CD4-positive, alpha-beta T cell (primary cell): ENCODE measurements at regions not wholly inside any gene's neighbourhood (a gene's known extent, or its start where the extent isn't known, plus 50 kb on each side); places are given as distances from the start of the nearest gene placed in this dataset.

Experiments used
- ATAC-seq: fragments of 200-7000 bp; cut with Tn5 transposase; one replicate; pipeline ENCODE4 v1.10.0; 2022; ENCODE audit warnings: mild to moderate bottlenecking; ENCODE audit not compliant: poor library complexity
- CTCF ChIA-PET: fragments of 350-600 bp; sonication (Branson Sonifier 250); formaldehyde crosslinking; loops from one replicate; lab custom pipeline; 2021; ENCODE audit warnings: antibody characterized with exemption, inconsistent platforms; lab: Charles Lee
- POLR2A ChIA-PET: fragments of 350-600 bp; sonication (Branson Sonifier 250); formaldehyde crosslinking; loops from one replicate; lab custom pipeline; 2021; ENCODE audit warnings: antibody characterized with exemption, inconsistent platforms; lab: Charles Lee
- DNase-seq, 14 experiments: peaks; one replicate each; pipeline ENCODE4 v3.0.0-alpha.2; 2013 to 2020; ENCODE audit warnings: mixed read lengths in 2 of 14
- H3K27ac ChIP-seq, 2 donors: one replicate each; pipeline versions ENCODE4 v1.5.1 to v1.7.0; 2013; ENCODE audit warnings: low read length in 2 of 2, low read depth in 1 of 2, mild to moderate bottlenecking in 1 of 2
- H3K27me3 ChIP-seq, 2 experiments: 1 replicate in 1 of 2; 2 replicates in 1 of 2; pipeline versions ENCODE4 v1.6.1 to v1.7.0; 2013; ENCODE audit warnings: low read length in 2 of 2, control low read depth in 1 of 2, mild to moderate bottlenecking in 1 of 2, moderate library complexity in 1 of 2; ENCODE audit not compliant: insufficient read depth in 2 of 2, control insufficient read depth in 1 of 2
- H3K36me3 ChIP-seq: one replicate; pipeline ENCODE4 v1.6.1; 2013; ENCODE audit warnings: low read length, control low read depth; ENCODE audit not compliant: insufficient read depth
- H3K4me1 ChIP-seq: one replicate; pipeline ENCODE4 v1.6.1; 2013; ENCODE audit warnings: low read length, control low read depth; ENCODE audit not compliant: insufficient read depth
- H3K4me3 ChIP-seq: one replicate; pipeline ENCODE4 v1.5.1; 2013; ENCODE audit warnings: mild to moderate bottlenecking, low read length, moderate library complexity
- H3K9me3 ChIP-seq, 2 experiments: 1 replicate in 1 of 2; 2 replicates in 1 of 2; pipeline versions ENCODE4 v1.6.1 to v1.7.0; 2013; ENCODE audit warnings: low read length in 2 of 2, mild to moderate bottlenecking in 2 of 2, control low read depth in 1 of 2, moderate library complexity in 1 of 2; ENCODE audit not compliant: control insufficient read depth in 1 of 2, insufficient read depth in 1 of 2
- H3K27ac Mint-ChIP-seq: one replicate; pipeline ENCODE4 v1.8.0; 2020; ENCODE audit warnings: mixed read lengths
- H3K27me3 Mint-ChIP-seq: one replicate; pipeline ENCODE4 v1.8.0; 2021; ENCODE audit warnings: mixed read lengths
- H3K36me3 Mint-ChIP-seq: one replicate; pipeline ENCODE4 v1.8.0; 2021; ENCODE audit warnings: low read depth, mixed read lengths
- H3K4me1 Mint-ChIP-seq: one replicate; pipeline ENCODE4 v1.8.0; 2021; ENCODE audit warnings: low read depth, mixed read lengths
- H3K4me3 Mint-ChIP-seq: one replicate; pipeline ENCODE4 v1.8.0; 2020; ENCODE audit warnings: mild to moderate bottlenecking, mixed read lengths
- H3K9me3 Mint-ChIP-seq: one replicate; pipeline ENCODE4 v1.8.0; 2020; ENCODE audit warnings: mixed read lengths
- CTCF ChIP-seq: fragments of 200-600 bp; IDR thresholded peaks from one replicate; pipeline ENCODE4 v1.8.0; 2022; ENCODE audit warnings: antibody characterized with exemption, mild to moderate bottlenecking
- intact Hi-C, 2 experiments: fragments of 100-400 bp; cut with DNase I in 1 of 2; cut with micrococcal nuclease in 1 of 2; formaldehyde crosslinking; loops; one replicate each; pipeline versions ENCODE4 v1.15.1 to v1.9.0; 2023 to 2025; cut with DNase I, micrococcal nuclease

GRCh38 chr14:41055589-41055988 is 551.1 kb upstream of the LRFN5 start:
- Histone ChIP-seq H3K27me3 (no peaks in the 10 kb centered on the region), H3K27ac (no peak overlapping the region), H3K4me1 (no peaks in the 10 kb centered on the region), H3K9me3 (no peaks in the 10 kb centered on the region), H3K36me3 (no peaks in the 10 kb centered on the region), H3K4me3 (no peak overlapping the region)
- ChIA-PET POLR2A (no interaction called here), CTCF (no interaction called here)
- no peaks in the 10 kb centered on the region for H3K9me3 Mint-ChIP-seq
- no peak for TF ChIP-seq CTCF
- ATAC-seq (no peak), DNase-seq (no peak)
- H3K27ac Mint-ChIP-seq, result no peak overlapping the region
- no peaks in the 10 kb centered on the region for H3K27me3 Mint-ChIP-seq
- H3K36me3 Mint-ChIP-seq, result no peaks in the 10 kb centered on the region
- intact Hi-C loops, result no loop called here
- H3K4me3 Mint-ChIP-seq, result no peak overlapping the region
- no peaks in the 10 kb centered on the region for H3K4me1 Mint-ChIP-seq

- H3K4me1 ChIP-seq, result no peaks in the 10 kb centered on the region
- Mint-ChIP-seq H3K27me3 (no peaks in the 10 kb centered on the region), H3K27ac (no peak overlapping the region), H3K4me1 (no peaks in the 10 kb centered on the region), H3K9me3 (no peaks in the 10 kb centered on the region), H3K4me3 (no peak overlapping the region), H3K36me3 (no peaks in the 10 kb centered on the region)
- intact Hi-C loops, result loop anchor here in 1 of 2 experiments (1.0 kb wide), 1 partner anchor 24 kb away; no protein-coding TSS in a partner anchor
- no peaks in the 10 kb centered on the region for H3K27me3 ChIP-seq
- no peaks in the 10 kb centered on the region for H3K36me3 ChIP-seq
- H3K9me3 ChIP-seq, result peaks cover 0 to 4% of the 10 kb centered on the region in 2 experiments
- no peak overlapping the region for H3K27ac ChIP-seq
- TF ChIP-seq CTCF, result no peak
- H3K4me3 ChIP-seq, result no peak overlapping the region
- ChIA-PET CTCF (no interaction called here), POLR2A (no interaction called here)
- ATAC-seq (no peak), DNase-seq (no peak)
Measured at GRCh38 chr14:41051801-41052200, 554.9 kb upstream of the LRFN5 start.

- Histone ChIP-seq H3K27ac (no peak overlapping the region), H3K27me3 (no peaks in the 10 kb centered on the region), H3K36me3 (no peaks in the 10 kb centered on the region), H3K9me3 (peaks cover 0 to 7% of the 10 kb centered on the region in 2 experiments), H3K4me1 (no peaks in the 10 kb centered on the region), H3K4me3 (no peak overlapping the region)
- H3K36me3 Mint-ChIP-seq, result no peaks in the 10 kb centered on the region
- DNase-seq (no peak), ATAC-seq (no peak)
- ChIA-PET POLR2A (no interaction called here), CTCF (no interaction called here)
- H3K4me3 Mint-ChIP-seq, result no peak overlapping the region
- H3K27ac Mint-ChIP-seq, result no peak overlapping the region
- H3K4me1 Mint-ChIP-seq, result no peaks in the 10 kb centered on the region
- intact Hi-C loops, result no loop called here
- no peak for TF ChIP-seq CTCF
- no peaks in the 10 kb centered on the region for H3K9me3 Mint-ChIP-seq
- no peaks in the 10 kb centered on the region for H3K27me3 Mint-ChIP-seq
Measured at GRCh38 chr14:41047763-41048162, 558.9 kb upstream of the LRFN5 start.
